Inflammatory macrophage treated with lipopolysaccharide for 1 hour (primary cell): ENCODE measurements at regions not wholly inside any gene's neighbourhood (a gene's known extent, or its start where the extent isn't known, plus 50 kb on each side); places are given as distances from the start of the nearest gene placed in this dataset.

Source experiments
- DNase-seq, 2 donors: peaks; one replicate each; pipeline ENCODE4 v3.0.0-alpha.2; 2020 to 2022

GRCh38 chr2:44825702-44826101 lies 115.8 kb upstream of the SIX3 start:
- DNase-seq, result no peak

GRCh38 chr2:44826601-44827000 lies 114.9 kb upstream of the SIX3 start:
- no peak for DNase-seq

GRCh38 chr2:44829771-44830170 lies 111.7 kb upstream of the SIX3 start:
- DNase-seq, result no peak

- no peak for DNase-seq
Observed at GRCh38 chr2:44833171-44834069, 108.1 kb upstream of the SIX3 start.

GRCh38 chr2:44834656-44835055 lies 106.8 kb upstream of the SIX3 start:
- DNase-seq, result no peak

GRCh38 chr2:44836174-44836573 lies 105.3 kb upstream of the SIX3 start:
- no peak for DNase-seq

- DNase-seq, result no peak
Observed at GRCh38 chr2:44836916-44837315, 104.6 kb upstream of the SIX3 start.

- DNase-seq, result no peak
Observed at GRCh38 chr2:44838116-44838790, 103.2 kb upstream of the SIX3 start.

- no peak for DNase-seq
Observed at GRCh38 chr2:44839370-44839769, 102.1 kb upstream of the SIX3 start.

- DNase-seq, result no peak
Observed at GRCh38 chr2:44839771-44840502, 101.6 kb upstream of the SIX3 start.

- no peak for DNase-seq
Observed at GRCh38 chr2:44840503-44840850, 101.0 kb upstream of the SIX3 start.

GRCh38 chr2:44843086-44843485 lies 98.4 kb upstream of the SIX3 start:
- DNase-seq, result no peak

GRCh38 chr2:44843641-44844310 lies 97.7 kb upstream of the SIX3 start:
- no peak for DNase-seq

- DNase-seq, result no peak
Observed at GRCh38 chr2:44844651-44845270, 96.7 kb upstream of the SIX3 start.

- DNase-seq, result no peak
Observed at GRCh38 chr2:44848026-44848425, 93.5 kb upstream of the SIX3 start.

- no peak for DNase-seq
Observed at GRCh38 chr2:44850016-44850415, 91.5 kb upstream of the SIX3 start.

- no peak for DNase-seq
Observed at GRCh38 chr2:44851518-44851917, 90.0 kb upstream of the SIX3 start.

GRCh38 chr2:44852594-44852993 lies 88.9 kb upstream of the SIX3 start:
- no peak for DNase-seq

- DNase-seq, result no peak
Observed at GRCh38 chr2:44859337-44859736, 82.2 kb upstream of the SIX3 start.

GRCh38 chr2:44866152-44866551 lies 75.3 kb upstream of the SIX3 start:
- DNase-seq, result no peak

- DNase-seq, result no peak
Observed at GRCh38 chr2:44869761-44870160, 71.7 kb upstream of the SIX3 start.

- no peak for DNase-seq
Observed at GRCh38 chr2:44877417-44877816, 64.1 kb upstream of the SIX3 start.
